Esophagus squamous epithelium (tissue), 5 donors: ENCODE measurements at regions not wholly inside any gene's neighbourhood (a gene's known extent, or its start where the extent isn't known, plus 50 kb on each side); places are given as distances from the start of the nearest gene placed in this dataset.

Experiments
- DNase-seq: peaks from one replicate; lab custom pipeline; 2025; lab: John Stamatoyannopoulos, UW
- H3K27ac ChIP-seq, 4 donors: fragments of 200-600 bp; sonication (generic); one replicate each; pipeline ENCODE4 v1.5.1; 2016 to 2019; ENCODE audit warnings: mild to moderate bottlenecking in 1 of 4
- H3K27me3 ChIP-seq, 4 donors: fragments of 200-600 bp; sonication (generic); 1 replicate in 3 of 4; 2 replicates in 1 of 4; pipeline versions ENCODE4 v1.5.1 to v1.6.0; 2017 to 2021; ENCODE audit warnings: antibody characterized with exemption in 1 of 4
- H3K36me3 ChIP-seq, 3 donors: fragments of 200-600 bp; sonication (generic); one replicate each; pipeline ENCODE4 v1.5.1; 2016 to 2019
- H3K4me1 ChIP-seq, 3 donors: fragments of 200-600 bp; sonication (generic); one replicate each; pipeline ENCODE4 v1.5.1; 2017 to 2019
- H3K4me3 ChIP-seq, 4 donors: fragments of 200-600 bp; sonication (generic); 1 replicate in 3 of 4; 2 replicates in 1 of 4; pipeline ENCODE4 v1.5.1; 2016 to 2019; ENCODE audit warnings: mild to moderate bottlenecking in 2 of 4, moderate library complexity in 1 of 4
- H3K9me3 ChIP-seq, 3 donors: fragments of 200-600 bp; sonication (generic); one replicate each; pipeline ENCODE4 v1.5.1; 2016 to 2019
- CTCF ChIP-seq, 6 experiments: fragments of 450-650 bp in 4 of 6; fragments of 200-600 bp in 2 of 6; sonication (generic) in 2 of 6; IDR thresholded peaks; one replicate each; pipeline ENCODE4 v1.5.1; 2016 to 2019; ENCODE audit warnings: antibody characterized with exemption in 6 of 6, mild to moderate bottlenecking in 4 of 6, moderate library complexity in 4 of 6
- POLR2A ChIP-seq, 4 donors: fragments of 450-650 bp; IDR thresholded peaks; one replicate each; pipeline ENCODE4 v1.6.1; 2017; ENCODE audit warnings: antibody characterized with exemption in 4 of 4, mild to moderate bottlenecking in 4 of 4, moderate library complexity in 3 of 4
- WGBS, 2 donors: methylation state at CpG; one replicate each; pipeline ENCODE4 v1.1.5; 2018; 5-methylcytosine and 5-hydroxymethylcytosine counted together
- intact Hi-C: fragments of 100-400 bp; cut with DNase I; formaldehyde crosslinking; loops from one replicate; pipeline ENCODE4 v1.15.0; 2022
- donor health status: DM: yes; HTN: yes; CAD: no.

GRCh38 chr5:12358371-12359090 is 454.3 kb upstream of the CTNND2 start:
- no peak overlapping the region for H3K27ac ChIP-seq
- no peaks in the 10 kb centered on the region for H3K4me1 ChIP-seq
- DNase-seq, result no peak
- 25 to 35% methylated on average over 6 of the region's 6 CpGs for WGBS, 2 donors
- no peak for TF ChIP-seq CTCF (IDR thresholded peaks at IDR 0.05)
- TF ChIP-seq POLR2A (IDR thresholded peaks at IDR 0.05), result no peak
- H3K4me3 ChIP-seq, result no peak overlapping the region
- no peaks in the 10 kb centered on the region for H3K9me3 ChIP-seq
- no peaks in the 10 kb centered on the region for H3K27me3 ChIP-seq
- H3K36me3 ChIP-seq, result no peaks in the 10 kb centered on the region
- intact Hi-C loops, result no loop called here

GRCh38 chr5:12357626-12358025 is 453.4 kb upstream of the CTNND2 start:
- 37 to 43% methylated on average over 3 of the region's 3 CpGs for WGBS, 2 donors
- intact Hi-C loops, result no loop called here

GRCh38 chr5:12354686-12355085 is 450.4 kb upstream of the CTNND2 start:
- H3K36me3 ChIP-seq, result no peaks in the 10 kb centered on the region
- no peaks in the 10 kb centered on the region for H3K9me3 ChIP-seq
- intact Hi-C loops, result no loop called here
- TF ChIP-seq POLR2A (IDR thresholded peaks at IDR 0.05), result no peak
- TF ChIP-seq CTCF (IDR thresholded peaks at IDR 0.05), result no peak
- DNase-seq, result no peak
- H3K27me3 ChIP-seq, result no peaks in the 10 kb centered on the region
- H3K4me1 ChIP-seq, result no peaks in the 10 kb centered on the region
- no peak overlapping the region for H3K4me3 ChIP-seq
- 44 to 57% methylated on average over 4 of the region's 4 CpGs for WGBS, 2 donors
- H3K27ac ChIP-seq, result no peak overlapping the region

More at GRCh38 chr5:12357626-12358025, 453.4 kb upstream of the CTNND2 start:
- TF ChIP-seq CTCF (IDR thresholded peaks at IDR 0.05) (no peak), POLR2A (IDR thresholded peaks at IDR 0.05) (no peak)
- no peak for DNase-seq
- H3K27ac ChIP-seq, result no peak overlapping the region
- H3K9me3 ChIP-seq, result no peaks in the 10 kb centered on the region
- no peaks in the 10 kb centered on the region for H3K4me1 ChIP-seq
- H3K36me3 ChIP-seq, result no peaks in the 10 kb centered on the region
- no peaks in the 10 kb centered on the region for H3K27me3 ChIP-seq
- H3K4me3 ChIP-seq, result no peak overlapping the region

GRCh38 chr5:12343558-12343957 is 439.3 kb upstream of the CTNND2 start:
- TF ChIP-seq CTCF (IDR thresholded peaks at IDR 0.05), result no peak
- TF ChIP-seq POLR2A (IDR thresholded peaks at IDR 0.05), result no peak
- DNase-seq, result no peak
- Histone ChIP-seq H3K27ac (no peak overlapping the region), H3K9me3 (no peaks in the 10 kb centered on the region), H3K4me1 (no peaks in the 10 kb centered on the region), H3K27me3 (no peaks in the 10 kb centered on the region), H3K36me3 (no peaks in the 10 kb centered on the region), H3K4me3 (no peak overlapping the region)
- WGBS, 2 donors, result 72 to 85% methylated on average over 3 of the region's 3 CpGs
- intact Hi-C loops, result no loop called here

DNA sequence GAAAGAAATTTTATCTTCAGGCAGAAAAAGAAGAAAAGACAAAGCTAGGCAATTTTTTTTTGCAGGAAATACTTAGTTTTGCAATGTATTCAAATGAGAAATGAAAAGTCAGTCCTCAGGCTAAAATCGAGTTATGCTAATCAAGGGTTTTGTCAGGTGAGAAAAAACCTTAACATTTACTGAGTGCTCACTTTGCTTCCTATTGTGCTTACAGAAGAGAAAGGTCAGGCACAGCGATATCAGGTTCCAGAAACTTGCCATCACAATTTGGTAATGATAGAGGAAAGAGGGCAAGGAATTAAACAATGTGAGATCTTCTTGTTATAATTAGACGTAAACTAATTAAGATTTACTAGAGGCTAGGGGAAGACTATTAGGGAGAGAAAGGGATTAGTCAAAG is 431.7 kb upstream of the CTNND2 start:
- intact Hi-C loops, result no loop called here
- 44 to 45% methylated on average over 3 of the region's 3 CpGs for WGBS, 2 donors

More for the DNA sequence above, 431.7 kb upstream of the CTNND2 start:
- no peak for TF ChIP-seq POLR2A (IDR thresholded peaks at IDR 0.05)
- TF ChIP-seq CTCF (IDR thresholded peaks at IDR 0.05), result no peak
- no peaks in the 10 kb centered on the region for H3K27me3 ChIP-seq
- H3K27ac ChIP-seq, result no peak overlapping the region
- H3K36me3 ChIP-seq, result no peaks in the 10 kb centered on the region
- no peaks in the 10 kb centered on the region for H3K9me3 ChIP-seq
- H3K4me3 ChIP-seq, result no peak overlapping the region
- DNase-seq, result no peak
- H3K4me1 ChIP-seq, result no peaks in the 10 kb centered on the region
